Stomach (tissue), 8 donors: ENCODE measurements at regions not wholly inside any gene's neighbourhood (a gene's known extent, or its start where the extent isn't known, plus 50 kb on each side); places are given as distances from the start of the nearest gene placed in this dataset.

ENCODE experiments used
- DNase-seq, 2 donors: peaks; one replicate each; pipeline versions ENCODE4 v3.0.0 to v3.0.0-alpha.2; 2013 to 2019
- H3K27ac ChIP-seq, 5 donors: fragments of 200-600 bp in 4 of 5; sonication (generic) in 4 of 5; one replicate each; pipeline ENCODE4 v1.5.1; 2013 to 2019; ENCODE audit warnings: mild to moderate bottlenecking in 1 of 5, moderate library complexity in 1 of 5
- H3K27me3 ChIP-seq, 3 donors: fragments of 200-600 bp; sonication (generic); one replicate each; pipeline ENCODE4 v1.5.1; 2017 to 2019; ENCODE audit warnings: mixed run types in 1 of 3
- H3K36me3 ChIP-seq, 4 donors: fragments of 200-600 bp; sonication (generic); 1 replicate in 3 of 4; 2 replicates in 1 of 4; pipeline ENCODE4 v1.5.1; 2016 to 2019
- H3K4me1 ChIP-seq, 4 donors: fragments of 200-600 bp; sonication (generic); one replicate each; pipeline ENCODE4 v1.5.1; 2016 to 2019
- H3K4me3 ChIP-seq, 4 donors: fragments of 200-600 bp; sonication (generic) in 3 of 4; one replicate each; pipeline ENCODE4 v1.5.1; 2016 to 2019; ENCODE audit warnings: mild to moderate bottlenecking in 1 of 4
- H3K9me3 ChIP-seq, 4 donors: fragments of 200-600 bp; sonication (generic); one replicate each; pipeline ENCODE4 v1.5.1; 2016 to 2019
- CTCF ChIP-seq, 7 experiments: fragments of 450-650 bp in 4 of 7; fragments of 200-600 bp in 3 of 7; sonication (generic) in 3 of 7; IDR thresholded peaks; one replicate each; pipeline ENCODE4 v1.5.1; 2016 to 2019; ENCODE audit warnings: antibody characterized with exemption in 7 of 7, control low read depth in 2 of 7, mild to moderate bottlenecking in 1 of 7
- EP300 ChIP-seq: sonication (generic); formaldehyde crosslinking; IDR thresholded peaks from one replicate; pipeline ENCODE4 v1.6.1; 2017; ENCODE audit warnings: antibody characterized with exemption
- POLR2A ChIP-seq, 4 donors: fragments of 450-650 bp; IDR thresholded peaks; one replicate each; pipeline ENCODE4 v1.6.1; 2016; ENCODE audit warnings: antibody characterized with exemption in 4 of 4, control low read depth in 2 of 4, mild to moderate bottlenecking in 1 of 4, moderate library complexity in 1 of 4
- POLR2AphosphoS5 ChIP-seq, 3 donors: sonication (generic); formaldehyde crosslinking; IDR thresholded peaks; one replicate each; pipeline ENCODE4 v1.6.1; 2016; ENCODE audit warnings: antibody characterized with exemption in 3 of 3
- WGBS, 5 donors: extraction: QIAGEN DNeasy Blood & Tissue Kit in 3 of 5; methylation state at CpG; one replicate each; pipeline versions ENCODE4 v1.1.5 to v1.1.7; 2013 to 2018; 5-methylcytosine and 5-hydroxymethylcytosine counted together
- intact Hi-C: fragments of 100-400 bp; cut with DNase I; formaldehyde crosslinking; loops from one replicate; pipeline ENCODE4 v1.15.1; 2023; ENCODE audit warnings: low total_unique reads
- donor health status: healthy with polysubstance abuse.
- donor health status: Bipolar disorder and iron deficiency.
- donor health status: healthy.

- no peaks in the 10 kb centered on the region for H3K4me1 ChIP-seq
- 85 to 90% (median 87%) methylated on average over 1 of the region's 1 CpG for WGBS, 5 donors
- no peak overlapping the region for H3K4me3 ChIP-seq
- no peaks in the 10 kb centered on the region for H3K9me3 ChIP-seq
- no peak for DNase-seq
- H3K27me3 ChIP-seq = no peaks in the 10 kb centered on the region
- intact Hi-C loops = no loop called here
- no peak for TF ChIP-seq CTCF (IDR thresholded peaks at IDR 0.05)
- no peak for TF ChIP-seq EP300
- TF ChIP-seq POLR2A (IDR thresholded peaks at IDR 0.05) = no peak
- TF ChIP-seq POLR2AphosphoS5 (IDR thresholded peaks at IDR 0.05) = no peak
- H3K36me3 ChIP-seq = no peaks in the 10 kb centered on the region
- no peak overlapping the region for H3K27ac ChIP-seq
Measured at GRCh38 chr1:199042193-199042592, 403.4 kb downstream of the PTPRC start.

- Histone ChIP-seq H3K36me3 (no peaks in the 10 kb centered on the region), H3K9me3 (peaks cover 0 to 12% (median 0%) of the 10 kb centered on the region in 4 donors), H3K4me1 (no peaks in the 10 kb centered on the region), H3K27me3 (no peaks in the 10 kb centered on the region), H3K4me3 (no peak overlapping the region), H3K27ac (no peak overlapping the region)
- intact Hi-C loops = no loop called here
- 50 to 76% (median 51%) methylated on average over 1 of the region's 1 CpG for WGBS, 5 donors
- TF ChIP-seq POLR2A (IDR thresholded peaks at IDR 0.05) (no peak), CTCF (IDR thresholded peaks at IDR 0.05) (no peak), EP300 (no peak), POLR2AphosphoS5 (IDR thresholded peaks at IDR 0.05) (no peak)
- no peak for DNase-seq
Measured at GRCh38 chr1:199044191-199044590, 405.4 kb downstream of the PTPRC start.

- Histone ChIP-seq H3K36me3 (no peaks in the 10 kb centered on the region), H3K27ac (no peak overlapping the region), H3K27me3 (no peaks in the 10 kb centered on the region), H3K4me3 (no peak overlapping the region), H3K4me1 (no peaks in the 10 kb centered on the region), H3K9me3 (peaks cover 0 to 14% (median 6%) of the 10 kb centered on the region in 4 donors)
- no peak for DNase-seq
- 63 to 91% (median 80%) methylated on average over 1 of the region's 1 CpG for WGBS, 5 donors
- TF ChIP-seq CTCF (IDR thresholded peaks at IDR 0.05) (no peak), POLR2A (IDR thresholded peaks at IDR 0.05) (no peak), POLR2AphosphoS5 (IDR thresholded peaks at IDR 0.05) (no peak), EP300 (no peak)
- intact Hi-C loops = no loop called here
Measured at GRCh38 chr1:199046618-199047017, 407.8 kb downstream of the PTPRC start.

GRCh38 chr1:199054694-199055093 is 415.9 kb downstream of the PTPRC start:
- Histone ChIP-seq H3K4me3 (no peak overlapping the region), H3K27me3 (no peaks in the 10 kb centered on the region), H3K36me3 (no peaks in the 10 kb centered on the region), H3K9me3 (peaks cover 0 to 13% (median 0%) of the 10 kb centered on the region in 4 donors), H3K4me1 (no peaks in the 10 kb centered on the region), H3K27ac (no peak overlapping the region)
- no peak for TF ChIP-seq POLR2A (IDR thresholded peaks at IDR 0.05)
- no peak for TF ChIP-seq CTCF (IDR thresholded peaks at IDR 0.05)
- no peak for TF ChIP-seq EP300
- no peak for TF ChIP-seq POLR2AphosphoS5 (IDR thresholded peaks at IDR 0.05)
- intact Hi-C loops = no loop called here
- DNase-seq = no peak
- 86 to 96% (median 92%) methylated on average over 1 of the region's 1 CpG for WGBS, 5 donors
